ENCODE measurements at regions not wholly inside any gene's neighbourhood (a gene's known extent, or its start where the extent isn't known, plus 50 kb on each side); places are given as distances from the start of the nearest gene placed in this dataset.

GRCh38 chr18:40983835-40984234 lies 971.2 kb upstream of the PIK3C3 start:
- TF ChIP-seq POLR2AphosphoS5 (IDR thresholded peaks at IDR 0.05; ENCODE audit: low read depth, low read length): no peak
- TF ChIP-seq TAF1 (IDR thresholded peaks at IDR 0.05; ENCODE audit: borderline replicate concordance, insufficient read depth, low read length): no peak
- TF ChIP-seq REST (IDR thresholded peaks at IDR 0.05; ENCODE audit: insufficient read depth in 1 of 2, low read depth in 2 of 2, low read length in 2 of 2): no peak

Data from PFSK-1 (cell line).